Activated T-cell treated with anti-CD3 and anti-CD28 coated beads, Interleukin-2, amount 50 U/mL, for 24 hours (primary cell): ENCODE measurements at regions not wholly inside any gene's neighbourhood (a gene's known extent, or its start where the extent isn't known, plus 50 kb on each side); places are given as distances from the start of the nearest gene placed in this dataset.
"Not testable (repeated sequence)": the region's sequence is repeated elsewhere in the genome, so short reads cannot be mapped to it uniquely, and the experiment has no call there.

Experiments used
- DNase-seq: peaks from one replicate; pipeline ENCODE4 v3.0.0-alpha.2; 2020
- H3K27ac Mint-ChIP-seq: 2 replicates; pipeline ENCODE4 v1.8.0; 2020; ENCODE audit warnings: mild to moderate bottlenecking, mixed read lengths
- H3K27me3 Mint-ChIP-seq: 2 replicates; pipeline ENCODE4 v1.8.0; 2020; ENCODE audit warnings: mixed read lengths
- H3K36me3 Mint-ChIP-seq: 2 replicates; pipeline ENCODE4 v1.8.0; 2020; ENCODE audit warnings: low read depth, mixed read lengths
- H3K4me1 Mint-ChIP-seq: 2 replicates; pipeline ENCODE4 v1.8.0; 2020; ENCODE audit warnings: low read depth, mixed read lengths
- H3K4me3 Mint-ChIP-seq: 2 replicates; pipeline ENCODE4 v1.8.0; 2020; ENCODE audit warnings: mild to moderate bottlenecking, moderate library complexity, mixed read lengths
- H3K9me3 Mint-ChIP-seq: 2 replicates; pipeline ENCODE4 v1.8.0; 2020; ENCODE audit warnings: mixed read lengths

GRCh38 chrX:27039332-27039731, 423.8 kb downstream of the PPP4R3C start:
- DNase-seq, result no peak
- Mint-ChIP-seq H3K27me3 (no peaks in the 10 kb centered on the region), H3K4me3 (no peak overlapping the region), H3K4me1 (no peaks in the 10 kb centered on the region), H3K36me3 (no peaks in the 10 kb centered on the region), H3K27ac (no peak overlapping the region), H3K9me3 (no peaks in the 10 kb centered on the region)

- Mint-ChIP-seq H3K36me3 (no peaks in the 10 kb centered on the region), H3K4me1 (no peaks in the 10 kb centered on the region), H3K9me3 (no peaks in the 10 kb centered on the region), H3K4me3 (no peak overlapping the region), H3K27me3 (no peaks in the 10 kb centered on the region), H3K27ac (no peak overlapping the region)
- no peak for DNase-seq
Measured at GRCh38 chrX:27008486-27008885, 454.7 kb downstream of the PPP4R3C start.

DNA sequence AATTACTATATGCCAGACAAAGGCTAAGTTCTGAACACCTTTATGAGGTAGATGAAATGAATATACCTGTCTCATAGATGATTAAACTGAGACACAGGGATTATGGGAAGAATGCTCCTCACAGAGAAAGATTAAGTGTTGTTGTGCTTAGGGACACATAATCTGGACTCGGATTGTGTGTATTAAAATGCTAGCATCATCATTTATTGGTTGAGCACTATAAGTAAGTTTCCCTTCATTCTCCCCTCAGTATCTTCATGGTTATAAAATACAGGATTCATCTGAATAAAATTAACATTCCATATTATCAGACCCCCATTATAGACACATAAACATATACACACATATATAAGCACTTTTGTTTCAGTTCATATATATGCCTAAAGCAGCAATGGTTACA, 463.5 kb downstream of the PPP4R3C start:
- Mint-ChIP-seq H3K4me3 (no peak overlapping the region), H3K36me3 (no peaks in the 10 kb centered on the region), H3K27me3 (peaks cover 8% of the 10 kb centered on the region), H3K4me1 (no peaks in the 10 kb centered on the region), H3K9me3 (peaks cover 6% of the 10 kb centered on the region), H3K27ac (no peak overlapping the region)
- no peak for DNase-seq

GRCh38 chrX:26958261-26958660, 504.9 kb downstream of the PPP4R3C start:
- Mint-ChIP-seq H3K36me3 (no peaks in the 10 kb centered on the region), H3K27me3 (peaks cover 4% of the 10 kb centered on the region), H3K4me3 (no peak overlapping the region), H3K27ac (no peak overlapping the region), H3K9me3 (no peaks in the 10 kb centered on the region), H3K4me1 (no peaks in the 10 kb centered on the region)
- no peak for DNase-seq

GRCh38 chrX:26954029-26954428, 509.1 kb downstream of the PPP4R3C start:
- DNase-seq, result no peak
- no peaks in the 10 kb centered on the region for H3K4me1 Mint-ChIP-seq
- no peak overlapping the region for H3K4me3 Mint-ChIP-seq
- no peaks in the 10 kb centered on the region for H3K9me3 Mint-ChIP-seq
- H3K36me3 Mint-ChIP-seq, result no peaks in the 10 kb centered on the region
- H3K27ac Mint-ChIP-seq, result no peak overlapping the region
- H3K27me3 Mint-ChIP-seq, result no peaks in the 10 kb centered on the region

GRCh38 chrX:26952213-26952612, 510.9 kb downstream of the PPP4R3C start:
- Mint-ChIP-seq H3K9me3 (no peaks in the 10 kb centered on the region), H3K27ac (no peak overlapping the region), H3K4me1 (no peaks in the 10 kb centered on the region), H3K4me3 (no peak overlapping the region), H3K36me3 (no peaks in the 10 kb centered on the region), H3K27me3 (no peaks in the 10 kb centered on the region)
- DNase-seq, result no peak

- H3K4me3 Mint-ChIP-seq, result no peak overlapping the region
Measured at GRCh38 chrX:26927419-26927818, 535.7 kb downstream of the PPP4R3C start.

DNA sequence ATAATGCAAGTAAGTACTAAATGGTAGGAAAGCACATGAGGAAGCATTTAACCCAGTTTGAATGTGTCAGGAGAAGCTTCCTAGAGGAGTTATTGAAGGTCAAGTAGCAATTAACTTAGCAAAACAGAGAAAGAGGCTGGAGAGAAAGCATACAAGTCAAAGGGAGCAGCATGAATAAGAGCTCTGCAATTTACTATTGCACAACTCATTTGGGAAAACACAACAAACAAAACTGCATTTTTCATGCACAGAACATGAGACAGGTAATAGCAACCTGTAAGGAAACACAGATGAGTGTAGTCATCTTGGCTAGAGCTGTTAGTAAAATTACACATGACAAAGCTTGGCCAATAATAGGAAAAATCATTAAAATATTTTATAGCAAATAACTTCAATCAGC, 538.1 kb downstream of the PPP4R3C start:
- no peak for DNase-seq
- Mint-ChIP-seq H3K4me3 (no peak overlapping the region), H3K4me1 (no peaks in the 10 kb centered on the region), H3K9me3 (no peaks in the 10 kb centered on the region), H3K27ac (no peak overlapping the region), H3K36me3 (no peaks in the 10 kb centered on the region), H3K27me3 (peaks cover 5% of the 10 kb centered on the region)

More at GRCh38 chrX:26927419-26927818, 535.7 kb downstream of the PPP4R3C start:
- no peak for DNase-seq
- Mint-ChIP-seq H3K4me1 (no peaks in the 10 kb centered on the region), H3K27ac (no peak overlapping the region), H3K27me3 (peaks cover 6% of the 10 kb centered on the region), H3K36me3 (no peaks in the 10 kb centered on the region), H3K9me3 (no peaks in the 10 kb centered on the region)

GRCh38 chrX:26922278-26922677, 540.9 kb downstream of the PPP4R3C start:
- H3K9me3 Mint-ChIP-seq, result no peaks in the 10 kb centered on the region
- H3K27ac Mint-ChIP-seq, result no peak overlapping the region
- H3K27me3 Mint-ChIP-seq, result peaks cover 12% of the 10 kb centered on the region
- no peak overlapping the region for H3K4me3 Mint-ChIP-seq
- no peaks in the 10 kb centered on the region for H3K36me3 Mint-ChIP-seq
- H3K4me1 Mint-ChIP-seq, result no peaks in the 10 kb centered on the region
- no peak for DNase-seq

DNA sequence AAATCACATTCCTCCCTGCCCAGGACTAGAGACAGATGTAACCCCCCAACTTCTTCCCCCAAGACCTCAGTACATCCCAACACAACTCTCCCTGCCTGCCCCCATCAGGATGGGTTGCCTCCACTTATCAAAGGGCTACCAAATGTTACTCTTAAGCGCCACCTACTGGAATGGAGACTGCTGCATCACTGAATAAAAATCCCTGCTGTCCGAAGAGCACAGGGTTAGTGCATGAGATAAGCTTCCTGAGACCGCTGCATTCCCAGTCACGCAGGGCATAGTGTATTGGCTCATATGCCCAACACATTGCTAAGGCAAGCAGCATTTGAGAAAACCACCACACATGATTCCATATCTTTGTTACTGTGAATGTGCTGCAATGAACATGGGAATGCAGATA, 544.5 kb downstream of the PPP4R3C start:
- Mint-ChIP-seq H3K4me1 (no peaks in the 10 kb centered on the region), H3K27me3 (peaks cover 13% of the 10 kb centered on the region), H3K4me3 (no peak overlapping the region), H3K36me3 (no peaks in the 10 kb centered on the region), H3K9me3 (no peaks in the 10 kb centered on the region), H3K27ac (no peak overlapping the region)
- no peak for DNase-seq

DNA sequence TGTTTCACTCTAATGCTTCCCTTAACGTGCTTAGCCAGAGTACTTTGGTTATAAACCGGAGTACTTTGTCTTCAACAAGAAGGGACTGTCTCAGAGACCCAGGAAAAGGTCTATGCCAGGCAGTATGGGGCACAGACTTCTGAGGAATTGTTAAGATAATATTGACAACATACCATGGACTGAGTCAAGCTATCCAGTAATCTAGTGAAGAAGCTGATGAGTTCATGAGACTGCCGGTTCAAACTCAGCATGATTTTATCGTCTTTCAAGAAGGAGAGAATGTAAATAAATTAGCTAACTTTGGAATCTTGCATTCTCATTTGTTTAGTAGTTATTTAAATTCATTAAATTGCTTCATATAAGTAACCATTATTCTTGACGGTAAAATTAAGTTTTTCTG, 546.1 kb downstream of the PPP4R3C start:
- peaks cover 13% of the 10 kb centered on the region for H3K27me3 Mint-ChIP-seq
- H3K36me3 Mint-ChIP-seq, result no peaks in the 10 kb centered on the region
- no peak for DNase-seq
- no peak overlapping the region for H3K27ac Mint-ChIP-seq
- no peaks in the 10 kb centered on the region for H3K4me1 Mint-ChIP-seq
- peaks cover 3% of the 10 kb centered on the region for H3K9me3 Mint-ChIP-seq
- no peak overlapping the region for H3K4me3 Mint-ChIP-seq

DNA sequence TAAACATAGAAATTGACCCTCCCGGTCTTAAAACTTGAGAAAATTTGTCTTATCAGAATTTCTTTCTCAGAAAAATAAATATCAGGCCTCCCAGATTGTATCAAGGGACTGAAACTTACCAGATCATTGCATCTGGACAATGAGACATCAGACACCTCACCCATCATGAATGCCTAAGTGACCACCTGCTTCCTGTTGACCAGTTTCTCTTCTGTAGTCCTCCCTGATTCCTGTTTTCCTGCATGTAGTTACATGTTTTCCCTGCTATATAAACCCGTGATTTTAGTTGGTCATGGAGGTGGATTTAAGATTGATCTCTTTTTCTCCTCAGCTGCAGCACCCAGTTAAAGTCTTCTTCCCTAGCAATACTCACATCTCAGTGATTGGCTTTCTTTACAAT, 548.1 kb downstream of the PPP4R3C start:
- no peak overlapping the region for H3K27ac Mint-ChIP-seq
- H3K4me1 Mint-ChIP-seq, result no peaks in the 10 kb centered on the region
- no peaks in the 10 kb centered on the region for H3K36me3 Mint-ChIP-seq
- DNase-seq, result no peak
- no peak overlapping the region for H3K4me3 Mint-ChIP-seq
- H3K9me3 Mint-ChIP-seq, result peaks cover 3% of the 10 kb centered on the region
- H3K27me3 Mint-ChIP-seq, result peaks cover 17% of the 10 kb centered on the region

- Mint-ChIP-seq H3K4me1 (no peaks in the 10 kb centered on the region), H3K27me3 (peaks cover 13% of the 10 kb centered on the region), H3K4me3 (no peak overlapping the region), H3K9me3 (peaks cover 3% of the 10 kb centered on the region), H3K36me3 (no peaks in the 10 kb centered on the region), H3K27ac (no peak overlapping the region)
- no peak for DNase-seq
Measured at GRCh38 chrX:26914232-26914631, 548.9 kb downstream of the PPP4R3C start.

- not testable (repeated sequence) for H3K9me3 Mint-ChIP-seq, H3K4me3 Mint-ChIP-seq, H3K36me3 Mint-ChIP-seq, H3K4me1 Mint-ChIP-seq, DNase-seq, H3K27ac Mint-ChIP-seq
- peaks cover 11% of the 10 kb centered on the region for H3K27me3 Mint-ChIP-seq
Measured at GRCh38 chrX:26911785-26912184, 551.4 kb downstream of the PPP4R3C start.

DNA sequence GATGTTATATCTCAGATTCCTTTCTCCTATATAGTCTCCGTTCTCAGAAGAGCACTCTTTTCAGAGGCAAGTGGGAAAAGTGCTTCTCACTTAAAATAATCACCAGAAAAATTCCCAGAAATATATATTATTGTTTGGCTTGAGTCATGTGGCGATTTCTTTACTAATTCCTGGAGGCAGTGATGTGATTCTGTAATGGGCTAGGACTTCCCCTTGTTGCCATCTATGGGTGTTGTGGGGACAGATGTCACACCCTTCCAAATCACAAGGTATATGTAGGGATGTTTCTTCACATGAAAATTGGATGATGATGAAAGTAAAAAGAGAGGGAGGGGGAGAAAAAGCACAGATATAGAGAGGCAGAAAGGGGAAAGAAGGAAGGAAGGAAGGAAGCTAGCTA, 553.4 kb downstream of the PPP4R3C start:
- Mint-ChIP-seq H3K4me1 (no peaks in the 10 kb centered on the region), H3K27me3 (peaks cover 6% of the 10 kb centered on the region), H3K4me3 (no peak overlapping the region), H3K9me3 (peaks cover 3% of the 10 kb centered on the region), H3K36me3 (no peaks in the 10 kb centered on the region), H3K27ac (no peak overlapping the region)
- no peak for DNase-seq

- Mint-ChIP-seq H3K27ac (no peak overlapping the region), H3K4me1 (no peaks in the 10 kb centered on the region)
Measured at GRCh38 chrX:26908218-26908617, 554.9 kb downstream of the PPP4R3C start.

More at GRCh38 chrX:26908218-26908617, 554.9 kb downstream of the PPP4R3C start:
- Mint-ChIP-seq H3K4me3 (no peak overlapping the region), H3K36me3 (no peaks in the 10 kb centered on the region), H3K9me3 (peaks cover 6% of the 10 kb centered on the region), H3K27me3 (peaks cover 6% of the 10 kb centered on the region)
- DNase-seq, result no peak
